DOHH2 (cell line): ENCODE measurements at regions not wholly inside any gene's neighbourhood (a gene's known extent, or its start where the extent isn't known, plus 50 kb on each side); places are given as distances from the start of the nearest gene placed in this dataset.

ENCODE experiments used
- EZH2phosphoT487 ChIP-seq: fragments of 200-600 bp; sonication (generic); IDR thresholded peaks from 2 replicates; pipeline ENCODE4 v1.6.1; 2017; ENCODE audit warnings: borderline replicate concordance, mild to moderate bottlenecking, antibody characterized with exemption, low read length, moderate library complexity, mixed read lengths
- TF ChIP-seq, protein P1 (sequence below): fragments of 200-600 bp; sonication (generic); IDR thresholded peaks from one replicate; pipeline ENCODE4 v1.5.1; 2014; ENCODE audit warnings: antibody characterized with exemption, mild to moderate bottlenecking, low read depth, low read length; ENCODE audit not compliant: poor library complexity, severe bottlenecking

- TF ChIP-seq, protein P1, sequence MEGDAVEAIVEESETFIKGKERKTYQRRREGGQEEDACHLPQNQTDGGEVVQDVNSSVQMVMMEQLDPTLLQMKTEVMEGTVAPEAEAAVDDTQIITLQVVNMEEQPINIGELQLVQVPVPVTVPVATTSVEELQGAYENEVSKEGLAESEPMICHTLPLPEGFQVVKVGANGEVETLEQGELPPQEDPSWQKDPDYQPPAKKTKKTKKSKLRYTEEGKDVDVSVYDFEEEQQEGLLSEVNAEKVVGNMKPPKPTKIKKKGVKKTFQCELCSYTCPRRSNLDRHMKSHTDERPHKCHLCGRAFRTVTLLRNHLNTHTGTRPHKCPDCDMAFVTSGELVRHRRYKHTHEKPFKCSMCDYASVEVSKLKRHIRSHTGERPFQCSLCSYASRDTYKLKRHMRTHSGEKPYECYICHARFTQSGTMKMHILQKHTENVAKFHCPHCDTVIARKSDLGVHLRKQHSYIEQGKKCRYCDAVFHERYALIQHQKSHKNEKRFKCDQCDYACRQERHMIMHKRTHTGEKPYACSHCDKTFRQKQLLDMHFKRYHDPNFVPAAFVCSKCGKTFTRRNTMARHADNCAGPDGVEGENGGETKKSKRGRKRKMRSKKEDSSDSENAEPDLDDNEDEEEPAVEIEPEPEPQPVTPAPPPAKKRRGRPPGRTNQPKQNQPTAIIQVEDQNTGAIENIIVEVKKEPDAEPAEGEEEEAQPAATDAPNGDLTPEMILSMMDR, result no peak
- TF ChIP-seq EZH2phosphoT487, result no peak
These were observed 175.8 kb downstream of the FMR1NB start for GRCh38 chrX:148156986-148157385.
